H9 (cell line): ENCODE measurements at regions not wholly inside any gene's neighbourhood (a gene's known extent, or its start where the extent isn't known, plus 50 kb on each side); places are given as distances from the start of the nearest gene placed in this dataset.

Experiments used
- DNase-seq: peaks from one replicate; pipeline ENCODE4 v3.0.0-alpha.2; 2017
- H2AFZ ChIP-seq: one replicate; pipeline ENCODE4 v1.6.1; 2013; ENCODE audit warnings: mild to moderate bottlenecking, low read length, control low read depth, moderate library complexity
- H2AK5ac ChIP-seq: 2 replicates; pipeline ENCODE4 v1.6.1; 2013; ENCODE audit warnings: low read length, control low read depth, mixed read lengths; ENCODE audit not compliant: insufficient read length
- H2BK120ac ChIP-seq: one replicate; pipeline ENCODE4 v1.6.1; 2013; ENCODE audit warnings: low read depth, mild to moderate bottlenecking, low read length, control low read depth, inconsistent platforms; ENCODE audit not compliant: poor library complexity, severe bottlenecking
- H2BK12ac ChIP-seq: 2 replicates; pipeline ENCODE4 v1.6.1; 2013; ENCODE audit warnings: low read length, control low read depth, mixed read lengths, low read depth; ENCODE audit not compliant: insufficient read length
- H2BK15ac ChIP-seq: 2 replicates; pipeline ENCODE4 v1.6.1; 2013; ENCODE audit warnings: low read depth, low read length, control low read depth
- H2BK20ac ChIP-seq: one replicate; pipeline ENCODE4 v1.6.1; 2013; ENCODE audit warnings: low read depth, mild to moderate bottlenecking, low read length, control low read depth, inconsistent platforms; ENCODE audit not compliant: poor library complexity, severe bottlenecking
- H2BK5ac ChIP-seq: 2 replicates; pipeline ENCODE4 v1.6.1; 2013; ENCODE audit warnings: low read length, control low read depth, mixed read lengths; ENCODE audit not compliant: insufficient read length
- H3K14ac ChIP-seq: 2 replicates; pipeline ENCODE4 v1.6.1; 2013; ENCODE audit warnings: low read length, control low read depth; ENCODE audit not compliant: insufficient read depth
- H3K18ac ChIP-seq: 2 replicates; pipeline ENCODE4 v1.6.1; 2013; ENCODE audit warnings: low read depth, mild to moderate bottlenecking, mixed read lengths, low read length, control low read depth; ENCODE audit not compliant: insufficient read length
- H3K23ac ChIP-seq: 2 replicates; pipeline ENCODE4 v1.6.1; 2013; ENCODE audit warnings: low read length, control low read depth, mixed read lengths, low read depth; ENCODE audit not compliant: insufficient read length
- H3K23me2 ChIP-seq: 2 replicates; pipeline ENCODE4 v1.6.1; 2013; ENCODE audit warnings: low read depth, mild to moderate bottlenecking, mixed read lengths, low read length, control low read depth; ENCODE audit not compliant: insufficient read length, poor library complexity, severe bottlenecking
- H3K27ac ChIP-seq: 2 replicates; pipeline ENCODE4 v1.5.1; 2013; ENCODE audit warnings: low read length, control low read depth, mixed read lengths, low read depth; ENCODE audit not compliant: insufficient read length
- H3K27me3 ChIP-seq: 2 replicates; pipeline ENCODE4 v1.6.1; 2013; ENCODE audit warnings: low read length, control low read depth, inconsistent platforms; ENCODE audit not compliant: insufficient read depth
- H3K4ac ChIP-seq: 2 replicates; pipeline ENCODE4 v1.6.1; 2013; ENCODE audit warnings: low read depth, mild to moderate bottlenecking, control low read depth, inconsistent platforms, low read length, moderate library complexity
- H3K4me1 ChIP-seq: 2 replicates; pipeline ENCODE4 v1.6.1; 2013; ENCODE audit warnings: low read length, control low read depth, inconsistent platforms; ENCODE audit not compliant: insufficient read depth
- H3K4me2 ChIP-seq: 2 replicates; pipeline ENCODE4 v1.6.1; 2013; ENCODE audit warnings: low read length, control low read depth, mixed read lengths; ENCODE audit not compliant: insufficient read length, insufficient read depth
- H3K56ac ChIP-seq: 2 replicates; pipeline ENCODE4 v1.6.1; 2013; ENCODE audit warnings: low read depth, mild to moderate bottlenecking, mixed read lengths, low read length, control low read depth; ENCODE audit not compliant: insufficient read length
- H3K79me1 ChIP-seq: 2 replicates; pipeline ENCODE4 v1.6.1; 2013; ENCODE audit warnings: low read depth, mild to moderate bottlenecking, moderate library complexity, low read length, control low read depth, inconsistent platforms; ENCODE audit not compliant: insufficient read depth, poor library complexity, severe bottlenecking
- H3K79me2 ChIP-seq: 2 replicates; pipeline ENCODE4 v1.6.1; 2013; ENCODE audit warnings: low read length, control low read depth, inconsistent platforms; ENCODE audit not compliant: insufficient read depth
- H3K9ac ChIP-seq: 2 replicates; pipeline ENCODE4 v1.6.1; 2013; ENCODE audit warnings: low read length, control low read depth, mixed read lengths; ENCODE audit not compliant: insufficient read length; ENCODE audit errors: extremely low read depth
- H3K9me3 ChIP-seq: one replicate; pipeline ENCODE4 v1.6.1; 2013; ENCODE audit warnings: low read depth, low read length, inconsistent platforms; ENCODE audit not compliant: control insufficient read depth
- H3T11ph ChIP-seq: one replicate; pipeline ENCODE4 v1.6.1; 2013; ENCODE audit warnings: mild to moderate bottlenecking, low read length, control low read depth, inconsistent platforms
- H4K20me1 ChIP-seq: one replicate; pipeline ENCODE4 v1.6.1; 2013; ENCODE audit not compliant: control insufficient read depth, insufficient read length, insufficient read depth
- H4K5ac ChIP-seq: 2 replicates; pipeline ENCODE4 v1.6.1; 2013; ENCODE audit warnings: low read depth, mild to moderate bottlenecking, mixed read lengths, low read length, control low read depth; ENCODE audit not compliant: insufficient read length
- H4K8ac ChIP-seq: replicated peaks from 2 replicates; pipeline ENCODE4 v1.6.1; 2013; ENCODE audit warnings: low read length, control low read depth, mixed read lengths, low read depth; ENCODE audit not compliant: insufficient read length
- H4K91ac ChIP-seq: 2 replicates; pipeline ENCODE4 v1.6.1; 2013; ENCODE audit warnings: low read depth, mild to moderate bottlenecking, moderate library complexity, mixed read lengths, low read length, control low read depth; ENCODE audit not compliant: insufficient read length
- H3K27ac Mint-ChIP-seq, 3 experiments: 2 replicates in 2 of 3; 3 replicates in 1 of 3; pipeline ENCODE4 v1.8.0; 2020 to 2021; ENCODE audit warnings: mixed read lengths in 3 of 3, mild to moderate bottlenecking in 1 of 3, moderate library complexity in 1 of 3
- H3K27me3 Mint-ChIP-seq: 2 replicates; pipeline ENCODE4 v1.8.0; 2021; ENCODE audit warnings: low read depth, mild to moderate bottlenecking, moderate library complexity, mixed read lengths
- H3K36me3 Mint-ChIP-seq, 3 experiments: 2 replicates in 2 of 3; 3 replicates in 1 of 3; pipeline ENCODE4 v1.8.0; 2020 to 2021; ENCODE audit warnings: low read depth in 3 of 3, mixed read lengths in 3 of 3; ENCODE audit not compliant: insufficient read depth in 1 of 3
- H3K4me1 Mint-ChIP-seq, 2 experiments: 2 replicates each; pipeline ENCODE4 v1.8.0; 2020; ENCODE audit warnings: mixed read lengths in 2 of 2
- H3K4me3 Mint-ChIP-seq, 2 experiments: 2 replicates in 1 of 2; 3 replicates in 1 of 2; pipeline ENCODE4 v1.8.0; 2020 to 2021; ENCODE audit warnings: mild to moderate bottlenecking in 2 of 2, mixed read lengths in 2 of 2, moderate library complexity in 1 of 2
- H3K9me3 Mint-ChIP-seq, 2 experiments: 2 replicates in 1 of 2; 3 replicates in 1 of 2; pipeline ENCODE4 v1.8.0; 2020; ENCODE audit warnings: mild to moderate bottlenecking in 2 of 2, mixed read lengths in 2 of 2, moderate library complexity in 1 of 2
- CTCF ChIP-seq: fragments of 200-600 bp; sonication (generic); conservative IDR thresholded peaks from 3 replicates; pipeline ENCODE4 v1.8.0; 2021; ENCODE audit warnings: antibody characterized with exemption, mild to moderate bottlenecking
- WGBS: extraction: QIAGEN DNeasy Blood & Tissue Kit; methylation state at CpG from one replicate; pipeline ENCODE4 v1.1.7; 2013; ENCODE audit warnings: missing lambda C conversion rate, low lambda C conversion rate, mixed read lengths; ENCODE audit not compliant: insufficient read length; ENCODE audit errors: extremely low coverage; 5-methylcytosine and 5-hydroxymethylcytosine counted together

- Mint-ChIP-seq H3K4me3 (no peak overlapping the region), H3K27ac (no peak overlapping the region), H3K9me3 (peaks cover 60 to 64% of the 10 kb centered on the region in 2 experiments), H3K36me3 (peaks cover 5 to 47% (median 33%) of the 10 kb centered on the region in 3 experiments), H3K27me3 (no peaks in the 10 kb centered on the region; the same call in 1 of the 2 replicates), H3K4me1 (no peaks in the 10 kb centered on the region)
- Histone ChIP-seq H2AFZ (no peak overlapping the region), H4K20me1 (no peaks in the 10 kb centered on the region), H3K18ac (no peak overlapping the region), H2AK5ac (no peak overlapping the region), H3K9ac (no peak overlapping the region), H3K27ac (no peak overlapping the region), H3K23ac (no peak overlapping the region), H2BK120ac (no peak overlapping the region), H3K79me1 (no peaks in the 10 kb centered on the region), H2BK15ac (no peak overlapping the region), H2BK12ac (no peak overlapping the region), H3K14ac (no peak overlapping the region), H2BK20ac (no peak overlapping the region), H4K5ac (no peak overlapping the region), H3K4me1 (no peaks in the 10 kb centered on the region), H3K9me3 (peaks cover 52% of the 10 kb centered on the region), H3K4ac (no peak overlapping the region), H3T11ph (no peak overlapping the region), H3K23me2 (no peaks in the 10 kb centered on the region), H2BK5ac (no peak overlapping the region), H4K91ac (no peak overlapping the region), H3K79me2 (no peaks in the 10 kb centered on the region), H3K4me2 (no peak overlapping the region), H3K27me3 (no peaks in the 10 kb centered on the region), H4K8ac (no peak overlapping the region), H3K56ac (no peak overlapping the region)
- WGBS: no CpG with 5 or more reads among the region's 2 CpGs
- TF ChIP-seq CTCF: no peak
- no peak for DNase-seq
Observed at GRCh38 chr12:30399859-30400258, 295.8 kb downstream of the IPO8 start.
